PC-3 (cell line): ENCODE measurements at regions not wholly inside any gene's neighbourhood (a gene's known extent, or its start where the extent isn't known, plus 50 kb on each side); places are given as distances from the start of the nearest gene placed in this dataset.

Source experiments
- CTCF ChIP-seq: fragments of 300-600 bp; sonication (generic); conservative IDR thresholded peaks from 2 replicates; pipeline ENCODE4 v1.5.1; 2017; ENCODE audit warnings: antibody characterized with exemption, low read depth, mild to moderate bottlenecking, low read length
- EZH2 ChIP-seq: fragments of 300-600 bp; sonication (generic); IDR thresholded peaks from one replicate; pipeline ENCODE4 v1.6.1; 2017; ENCODE audit warnings: antibody characterized with exemption, mild to moderate bottlenecking, low read length; ENCODE audit not compliant: unreplicated experiment
- EZH2phosphoT487 ChIP-seq: fragments of 300-600 bp; sonication (generic); IDR thresholded peaks from 2 replicates; pipeline ENCODE4 v1.6.1; 2018; ENCODE audit warnings: mild to moderate bottlenecking, antibody characterized with exemption, low read length, borderline replicate concordance

GRCh38 chr2:8524388-8524787, 157.5 kb upstream of the ID2 start:
- no peak for TF ChIP-seq CTCF
- no peak for TF ChIP-seq EZH2
- no peak for TF ChIP-seq EZH2phosphoT487
